AG04449 (cell line): ENCODE measurements at regions not wholly inside any gene's neighbourhood (a gene's known extent, or its start where the extent isn't known, plus 50 kb on each side); places are given as distances from the start of the nearest gene placed in this dataset.

ENCODE experiments used
- CTCF ChIA-PET: fragments of 350-600 bp; formaldehyde crosslinking; extraction: SDS; loops from one replicate; lab custom pipeline; 2021; ENCODE audit warnings: antibody characterized with exemption; lab: Yijun Ruan, JAX
- POLR2A ChIA-PET: fragments of 400-600, 350-600 bp; formaldehyde crosslinking; extraction: SDS; loops from one replicate; lab custom pipeline; 2020; ENCODE audit warnings: antibody characterized with exemption, inconsistent platforms; lab: Yijun Ruan, JAX
- DNase-seq: peaks from one replicate; pipeline ENCODE4 v3.0.0-alpha.2; 2010; ENCODE audit warnings: low read depth, low spot score
- H3K4me3 ChIP-seq: 2 replicates; pipeline ENCODE4 v1.5.1; 2011; ENCODE audit warnings: low read depth, mild to moderate bottlenecking, control low read depth, low read length
- TF ChIP-seq, protein P1 (sequence below): IDR thresholded peaks from one replicate; pipeline ENCODE4 v1.5.1; 2011; ENCODE audit warnings: mild to moderate bottlenecking, moderate library complexity, low read length, control low read depth, inconsistent platforms; ENCODE audit not compliant: insufficient read depth; ENCODE audit errors: missing control alignments

DNA sequence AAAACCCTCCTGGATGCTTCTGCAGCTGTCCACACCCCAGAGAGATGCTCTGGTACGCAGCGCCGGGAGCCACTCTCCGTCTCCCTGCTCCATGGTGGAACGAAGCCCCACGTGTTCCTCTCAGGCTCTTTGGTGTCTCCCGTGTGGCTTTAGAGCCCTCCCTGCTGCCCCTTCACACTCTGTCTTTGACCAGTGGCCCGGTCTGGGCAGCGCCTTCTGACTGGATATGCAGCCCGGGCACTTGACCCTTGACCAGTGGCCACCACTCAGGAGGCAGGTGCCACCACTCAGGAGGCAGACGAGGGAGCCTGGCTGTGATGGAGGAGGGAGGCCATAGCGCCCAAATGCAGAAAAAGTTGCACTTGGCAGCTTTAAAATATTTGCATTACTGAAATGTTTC lies 214.5 kb upstream of the SALL3 start:
- ChIA-PET POLR2A (no interaction called here), CTCF (no interaction called here)
- H3K4me3 ChIP-seq, result no peak overlapping the region
- TF ChIP-seq, protein P1, sequence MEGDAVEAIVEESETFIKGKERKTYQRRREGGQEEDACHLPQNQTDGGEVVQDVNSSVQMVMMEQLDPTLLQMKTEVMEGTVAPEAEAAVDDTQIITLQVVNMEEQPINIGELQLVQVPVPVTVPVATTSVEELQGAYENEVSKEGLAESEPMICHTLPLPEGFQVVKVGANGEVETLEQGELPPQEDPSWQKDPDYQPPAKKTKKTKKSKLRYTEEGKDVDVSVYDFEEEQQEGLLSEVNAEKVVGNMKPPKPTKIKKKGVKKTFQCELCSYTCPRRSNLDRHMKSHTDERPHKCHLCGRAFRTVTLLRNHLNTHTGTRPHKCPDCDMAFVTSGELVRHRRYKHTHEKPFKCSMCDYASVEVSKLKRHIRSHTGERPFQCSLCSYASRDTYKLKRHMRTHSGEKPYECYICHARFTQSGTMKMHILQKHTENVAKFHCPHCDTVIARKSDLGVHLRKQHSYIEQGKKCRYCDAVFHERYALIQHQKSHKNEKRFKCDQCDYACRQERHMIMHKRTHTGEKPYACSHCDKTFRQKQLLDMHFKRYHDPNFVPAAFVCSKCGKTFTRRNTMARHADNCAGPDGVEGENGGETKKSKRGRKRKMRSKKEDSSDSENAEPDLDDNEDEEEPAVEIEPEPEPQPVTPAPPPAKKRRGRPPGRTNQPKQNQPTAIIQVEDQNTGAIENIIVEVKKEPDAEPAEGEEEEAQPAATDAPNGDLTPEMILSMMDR, result no peak
- DNase-seq, result no peak

DNA sequence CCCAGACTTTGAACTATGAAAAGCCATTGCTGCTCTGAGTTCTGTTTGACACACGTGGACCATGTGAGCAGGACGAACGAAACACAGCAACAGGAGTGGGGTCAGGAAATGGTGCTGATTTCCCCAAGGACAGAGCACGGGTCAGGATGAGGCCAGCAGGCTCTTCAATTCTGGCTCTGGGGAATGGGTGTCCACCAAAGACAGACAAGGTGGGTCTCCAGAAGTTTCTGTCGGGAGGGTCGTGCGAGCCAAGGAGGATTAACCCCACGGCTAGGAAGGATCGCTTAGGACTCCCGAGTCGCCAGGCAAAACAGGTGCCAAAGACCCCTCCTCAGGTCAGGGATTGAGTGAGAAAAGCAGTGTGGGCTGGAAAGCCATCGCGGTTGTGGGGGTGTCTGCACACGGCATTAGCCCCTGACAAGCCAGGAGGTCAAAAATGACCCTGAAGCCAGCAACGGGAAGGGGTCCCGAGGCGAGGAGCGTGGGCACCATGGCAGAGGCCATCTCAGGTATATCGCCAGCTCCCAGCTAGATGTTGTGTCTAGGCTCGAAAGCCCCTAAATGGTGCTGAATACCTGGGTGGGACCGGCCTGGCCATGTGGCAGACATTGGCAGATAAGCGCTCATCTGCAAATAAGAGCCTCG lies 213.9 kb upstream of the SALL3 start:
- ChIA-PET POLR2A (no interaction called here), CTCF (no interaction called here)
- TF ChIP-seq, protein P1, result no peak
- no peak overlapping the region for H3K4me3 ChIP-seq
- DNase-seq, result no peak

DNA sequence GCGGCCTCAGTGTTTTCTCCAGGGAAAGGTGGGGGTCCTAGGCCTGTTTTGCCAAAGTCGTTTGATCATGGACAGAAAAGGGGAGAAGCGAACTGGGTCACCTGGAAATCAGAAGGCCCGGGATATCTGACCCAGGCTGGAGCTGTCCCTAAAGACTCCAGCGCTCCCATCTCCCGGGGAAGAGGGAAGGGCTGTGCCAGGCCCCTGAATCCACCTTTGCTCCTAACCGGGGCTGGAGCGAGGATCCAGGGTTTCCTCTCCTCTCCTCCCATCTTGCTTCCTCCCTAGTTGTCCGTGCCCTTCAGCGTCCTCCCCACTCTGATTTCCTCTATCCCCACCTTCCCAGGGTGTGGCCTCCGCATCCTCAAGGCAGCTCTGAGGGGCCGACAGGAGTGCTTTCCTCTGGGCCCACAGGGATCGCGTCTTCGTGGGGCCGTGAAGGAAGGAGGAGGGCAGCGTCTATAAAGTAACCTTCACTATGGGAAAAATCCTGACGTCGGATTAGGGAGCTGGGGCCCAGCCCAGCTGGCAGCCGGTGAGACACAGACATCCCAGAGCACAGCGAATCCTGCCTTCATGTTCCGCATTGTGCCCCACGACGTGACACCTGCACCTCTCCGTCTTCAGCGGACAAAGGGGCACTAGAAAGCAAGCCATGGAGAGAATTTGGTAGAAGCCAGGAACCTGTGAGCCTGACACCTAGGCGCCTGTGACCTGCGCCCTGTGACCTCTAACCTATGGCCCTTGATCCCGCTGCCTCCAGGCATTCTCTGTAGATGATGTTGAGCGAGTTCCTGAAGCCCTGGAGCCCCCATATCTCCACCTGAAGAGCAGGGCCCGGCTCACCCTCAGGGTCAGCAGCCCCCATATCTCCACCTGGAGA lies 212.7 kb upstream of the SALL3 start:
- no peak for DNase-seq
- ChIA-PET CTCF (no interaction called here), POLR2A (no interaction called here)
- no peak overlapping the region for H3K4me3 ChIP-seq
- TF ChIP-seq, protein P1, result no peak

DNA sequence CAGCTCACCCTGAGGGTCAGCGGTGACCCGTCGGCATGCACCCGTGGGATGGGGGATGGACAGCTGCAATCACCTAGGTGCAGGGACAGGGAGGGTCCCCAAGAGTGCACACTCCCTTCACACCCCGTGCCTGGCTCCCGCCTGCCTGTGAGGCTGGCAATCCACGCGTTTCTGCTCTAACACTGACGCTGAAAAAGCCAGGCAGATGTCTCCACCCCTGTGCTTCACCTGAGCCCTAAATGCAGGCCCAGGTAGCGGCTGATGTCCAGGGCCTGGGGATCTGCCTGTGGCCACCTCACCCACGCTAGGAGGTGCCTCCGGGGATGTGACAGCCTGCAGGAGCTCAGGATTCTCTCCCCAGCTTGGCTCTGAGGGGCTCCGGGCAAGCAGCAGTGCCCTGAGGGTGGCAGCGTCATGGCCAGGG lies 212.0 kb upstream of the SALL3 start:
- TF ChIP-seq, protein P1, result no peak
- no peak overlapping the region for H3K4me3 ChIP-seq
- ChIA-PET POLR2A (no interaction called here), CTCF (no interaction called here)
- DNase-seq, result no peak

DNA sequence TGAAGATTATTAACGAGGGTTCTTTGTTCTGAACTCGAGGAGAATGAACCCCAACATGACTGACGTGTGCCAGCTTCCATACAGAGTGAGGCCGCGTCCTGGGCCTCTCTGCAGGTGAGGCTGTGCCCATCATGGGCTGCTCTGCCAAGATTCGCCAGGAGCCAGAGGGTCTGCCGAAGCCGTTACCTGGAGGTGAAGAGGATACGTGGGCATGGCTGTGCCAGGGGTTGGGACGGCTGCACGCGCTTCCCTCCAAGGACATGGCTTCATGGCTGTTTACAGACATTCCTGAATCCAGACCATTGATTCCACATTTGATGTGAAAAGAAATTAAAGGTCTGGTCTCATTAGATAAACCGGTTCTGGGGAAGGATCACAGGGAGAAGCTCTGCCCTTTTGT lies 211.4 kb upstream of the SALL3 start:
- POLR2A ChIA-PET, result no interaction called here
- TF ChIP-seq, protein P1, result no peak
- H3K4me3 ChIP-seq, result no peak overlapping the region
- CTCF ChIA-PET, result no interaction called here
- DNase-seq, result no peak
